Mesothelial cell of epicardium (in vitro differentiated cells): ENCODE measurements at regions not wholly inside any gene's neighbourhood (a gene's known extent, or its start where the extent isn't known, plus 50 kb on each side); places are given as distances from the start of the nearest gene placed in this dataset.

Source experiments
- DNase-seq, 2 experiments: peaks; one replicate each; pipeline ENCODE4 v3.0.0; 2021; ENCODE audit warnings: low spot score in 2 of 2; ENCODE audit not compliant: unreplicated experiment in 2 of 2
- H3K27ac Mint-ChIP-seq: 2 replicates; pipeline ENCODE4 v1.8.0; 2021; ENCODE audit warnings: mixed read lengths
- H3K27me3 Mint-ChIP-seq: 2 replicates; pipeline ENCODE4 v1.8.0; 2021; ENCODE audit warnings: low read depth, mixed read lengths
- H3K36me3 Mint-ChIP-seq: 2 replicates; pipeline ENCODE4 v1.8.0; 2021; ENCODE audit warnings: mixed read lengths
- H3K4me1 Mint-ChIP-seq: 2 replicates; pipeline ENCODE4 v1.8.0; 2021; ENCODE audit warnings: mixed read lengths
- H3K4me3 Mint-ChIP-seq: 2 replicates; pipeline ENCODE4 v1.8.0; 2021; ENCODE audit warnings: mild to moderate bottlenecking, moderate library complexity, mixed read lengths
- H3K9me3 Mint-ChIP-seq: 2 replicates; pipeline ENCODE4 v1.8.0; 2021; ENCODE audit warnings: mixed read lengths
- TF ChIP-seq, protein P1 (sequence below): fragments of 200-600 bp; sonication (generic); IDR thresholded peaks from one replicate; pipeline ENCODE4 v1.5.0; 2021; ENCODE audit warnings: antibody characterized with exemption; ENCODE audit not compliant: unreplicated experiment

DNA sequence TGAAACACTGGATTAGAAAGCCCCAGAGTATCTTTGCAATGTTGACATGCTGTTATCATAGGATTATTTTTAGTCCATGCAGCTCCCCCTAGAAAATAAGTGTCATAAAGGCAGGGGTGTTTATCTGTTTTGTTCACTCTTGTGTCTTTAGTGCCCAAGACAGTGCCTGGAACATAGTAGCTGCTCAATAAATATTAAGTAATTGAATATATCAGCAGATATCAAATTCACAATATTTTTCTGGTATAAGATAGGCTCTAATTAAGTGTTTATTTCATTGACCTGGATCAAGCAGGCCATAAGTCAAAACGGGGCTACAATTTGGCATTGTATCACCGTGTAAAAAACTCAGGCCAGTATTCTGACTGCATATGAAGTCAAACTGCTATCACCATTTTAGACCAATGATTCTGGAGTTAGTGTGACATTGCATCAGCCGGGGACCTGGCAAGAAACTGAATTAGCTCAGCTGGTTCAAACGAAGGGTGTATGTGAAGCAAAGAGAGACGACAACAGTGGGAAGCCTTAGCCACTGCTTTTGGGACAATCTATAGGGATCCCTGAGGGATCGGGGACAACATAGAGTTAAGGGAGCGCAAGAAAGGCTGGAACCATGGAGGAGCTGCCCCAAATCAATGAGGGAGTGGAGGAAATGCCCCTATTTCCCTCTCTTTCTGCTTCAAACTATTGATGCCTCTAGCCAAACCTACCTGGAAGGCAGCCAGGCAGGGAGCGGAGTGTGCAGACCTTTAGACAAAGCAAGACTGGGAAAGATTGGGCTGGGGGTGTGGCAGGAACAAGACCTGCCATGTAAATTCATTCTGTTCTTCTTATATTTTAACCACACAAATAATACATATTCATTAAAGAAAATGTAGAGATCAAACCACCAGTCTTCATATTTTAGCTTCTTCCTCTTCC, 112.2 kb downstream of the PLEKHG1 start:
- no peaks in the 10 kb centered on the region for H3K9me3 Mint-ChIP-seq
- DNase-seq = no peak
- no peak overlapping the region for H3K4me3 Mint-ChIP-seq
- peaks cover 54% of the 10 kb centered on the region for H3K4me1 Mint-ChIP-seq
- H3K27ac Mint-ChIP-seq = peak overlapping the region; percentile 83
- H3K27me3 Mint-ChIP-seq = no peaks in the 10 kb centered on the region
- TF ChIP-seq, protein P1, sequence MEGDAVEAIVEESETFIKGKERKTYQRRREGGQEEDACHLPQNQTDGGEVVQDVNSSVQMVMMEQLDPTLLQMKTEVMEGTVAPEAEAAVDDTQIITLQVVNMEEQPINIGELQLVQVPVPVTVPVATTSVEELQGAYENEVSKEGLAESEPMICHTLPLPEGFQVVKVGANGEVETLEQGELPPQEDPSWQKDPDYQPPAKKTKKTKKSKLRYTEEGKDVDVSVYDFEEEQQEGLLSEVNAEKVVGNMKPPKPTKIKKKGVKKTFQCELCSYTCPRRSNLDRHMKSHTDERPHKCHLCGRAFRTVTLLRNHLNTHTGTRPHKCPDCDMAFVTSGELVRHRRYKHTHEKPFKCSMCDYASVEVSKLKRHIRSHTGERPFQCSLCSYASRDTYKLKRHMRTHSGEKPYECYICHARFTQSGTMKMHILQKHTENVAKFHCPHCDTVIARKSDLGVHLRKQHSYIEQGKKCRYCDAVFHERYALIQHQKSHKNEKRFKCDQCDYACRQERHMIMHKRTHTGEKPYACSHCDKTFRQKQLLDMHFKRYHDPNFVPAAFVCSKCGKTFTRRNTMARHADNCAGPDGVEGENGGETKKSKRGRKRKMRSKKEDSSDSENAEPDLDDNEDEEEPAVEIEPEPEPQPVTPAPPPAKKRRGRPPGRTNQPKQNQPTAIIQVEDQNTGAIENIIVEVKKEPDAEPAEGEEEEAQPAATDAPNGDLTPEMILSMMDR = no peak
- no peaks in the 10 kb centered on the region for H3K36me3 Mint-ChIP-seq

DNA sequence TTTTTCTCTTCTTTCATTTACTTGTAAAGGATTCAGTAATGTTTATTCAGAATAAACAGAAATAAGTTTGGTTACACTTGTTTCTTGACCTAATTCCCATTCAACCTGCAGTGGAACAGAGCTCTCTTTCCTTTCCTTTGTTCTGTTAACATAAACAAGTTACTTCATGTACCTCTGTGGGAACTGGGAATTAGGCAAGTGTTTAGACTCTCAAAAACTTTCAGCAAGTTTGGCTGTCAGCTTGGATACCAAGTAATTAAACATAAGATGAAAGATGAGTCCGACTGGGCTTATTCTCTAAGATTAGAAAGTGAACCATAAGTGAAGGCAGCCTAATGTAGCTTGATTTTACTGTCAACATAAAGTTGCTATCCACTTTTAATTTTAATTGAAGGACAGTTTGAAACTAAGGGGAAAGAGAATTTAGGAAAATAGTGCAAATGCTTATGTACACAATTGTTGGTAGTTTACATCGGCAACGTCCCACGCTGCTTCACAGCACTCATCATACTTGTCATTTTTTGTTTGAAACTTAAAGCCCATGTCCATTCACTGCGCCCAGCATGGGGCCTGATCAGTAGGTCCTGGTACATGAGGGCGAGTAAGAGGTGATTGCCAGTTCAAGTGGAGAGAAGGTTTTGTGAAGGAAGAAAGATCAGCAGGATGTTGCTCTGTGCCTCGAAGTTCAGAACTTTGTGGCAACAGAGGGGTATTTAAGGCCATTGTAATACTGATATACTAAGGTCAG, 113.0 kb downstream of the PLEKHG1 start:
- no peaks in the 10 kb centered on the region for H3K9me3 Mint-ChIP-seq
- H3K4me3 Mint-ChIP-seq = no peak overlapping the region
- no peak for DNase-seq
- no peaks in the 10 kb centered on the region for H3K27me3 Mint-ChIP-seq
- peaks cover 52% of the 10 kb centered on the region for H3K4me1 Mint-ChIP-seq
- H3K36me3 Mint-ChIP-seq = no peaks in the 10 kb centered on the region
- TF ChIP-seq, protein P1 = no peak
- H3K27ac Mint-ChIP-seq = peak overlapping the region; percentile 83

DNA sequence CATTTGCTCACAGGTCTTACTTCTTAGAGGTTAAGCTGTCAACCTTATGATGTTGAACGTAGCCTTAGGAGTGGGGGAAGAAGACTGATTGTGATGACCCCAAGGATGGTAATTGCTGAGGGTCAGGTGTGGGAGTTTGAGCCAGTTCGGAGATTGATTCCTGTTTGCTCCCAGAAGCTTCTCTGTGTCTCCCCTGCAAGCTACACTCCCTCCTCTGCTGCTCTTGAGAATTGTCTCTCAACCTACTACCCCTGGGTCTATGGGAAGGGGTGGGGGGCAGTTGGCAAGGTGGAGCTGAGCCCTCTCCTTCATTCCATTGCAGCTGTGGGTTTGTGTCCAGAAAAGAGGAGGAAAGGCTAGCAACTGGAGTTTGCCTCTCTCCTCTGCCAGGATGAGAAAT, 113.8 kb downstream of the PLEKHG1 start:
- peaks cover 45% of the 10 kb centered on the region for H3K4me1 Mint-ChIP-seq
- H3K27ac Mint-ChIP-seq = peak overlapping the region; percentile 83
- H3K4me3 Mint-ChIP-seq = peak overlapping the region; percentile 26
- TF ChIP-seq, protein P1 = no peak
- H3K27me3 Mint-ChIP-seq = no peaks in the 10 kb centered on the region
- DNase-seq = no peak
- H3K36me3 Mint-ChIP-seq = no peaks in the 10 kb centered on the region
- no peaks in the 10 kb centered on the region for H3K9me3 Mint-ChIP-seq

DNA sequence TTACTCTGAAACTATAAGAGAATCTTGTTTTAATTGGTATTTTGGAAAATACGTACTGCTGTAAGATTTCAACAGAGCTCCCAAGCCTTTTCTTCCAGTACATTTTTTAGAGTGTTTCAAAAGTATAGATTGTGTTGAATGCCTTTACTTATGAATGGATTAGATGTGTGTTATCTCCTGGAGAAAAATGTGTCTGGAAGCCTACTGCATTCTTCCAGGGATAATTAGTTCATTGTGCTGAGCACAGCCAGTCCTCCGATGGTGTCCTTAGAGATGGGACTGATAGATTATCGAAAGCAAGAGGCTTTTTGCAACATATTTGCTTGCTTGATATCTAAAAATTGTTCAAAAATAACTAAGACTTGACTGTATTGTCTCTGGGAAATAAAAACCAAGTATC, 114.2 kb downstream of the PLEKHG1 start:
- no peaks in the 10 kb centered on the region for H3K9me3 Mint-ChIP-seq
- DNase-seq = no peak
- no peaks in the 10 kb centered on the region for H3K27me3 Mint-ChIP-seq
- peak overlapping the region; percentile 83 for H3K27ac Mint-ChIP-seq
- H3K4me3 Mint-ChIP-seq = peak overlapping the region; percentile 26
- TF ChIP-seq, protein P1 = no peak
- no peaks in the 10 kb centered on the region for H3K36me3 Mint-ChIP-seq
- peaks cover 49% of the 10 kb centered on the region for H3K4me1 Mint-ChIP-seq

DNA sequence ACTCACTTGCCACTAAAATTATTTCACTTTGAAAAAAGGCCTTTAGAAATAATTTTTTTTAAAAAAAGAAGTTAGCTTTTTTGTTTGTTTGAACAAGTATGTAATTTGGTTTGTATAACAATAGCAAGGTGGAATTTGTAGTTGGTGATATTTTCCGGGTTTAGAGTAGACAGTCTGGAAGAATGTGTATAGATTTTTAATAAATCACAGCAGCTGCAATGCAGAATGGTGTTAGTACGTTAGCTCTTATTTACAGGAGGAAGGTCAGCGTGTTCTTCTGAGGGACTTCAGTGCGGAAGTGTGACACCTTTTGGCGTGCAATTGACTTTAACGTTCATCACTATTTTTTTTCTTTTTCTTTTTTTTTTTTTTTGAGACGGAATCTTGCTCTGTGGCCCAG, 115.4 kb downstream of the PLEKHG1 start:
- H3K27me3 Mint-ChIP-seq = no peaks in the 10 kb centered on the region
- peaks cover 59% of the 10 kb centered on the region for H3K4me1 Mint-ChIP-seq
- peak overlapping the region; percentile 53 for H3K27ac Mint-ChIP-seq
- no peaks in the 10 kb centered on the region for H3K9me3 Mint-ChIP-seq
- no peaks in the 10 kb centered on the region for H3K36me3 Mint-ChIP-seq
- TF ChIP-seq, protein P1 = no peak
- no peak overlapping the region for H3K4me3 Mint-ChIP-seq
- no peak for DNase-seq
